HFFc6 (cell line): ENCODE measurements at regions not wholly inside any gene's neighbourhood (a gene's known extent, or its start where the extent isn't known, plus 50 kb on each side); places are given as distances from the start of the nearest gene placed in this dataset.

Source experiments
- DNase-seq: peaks from one replicate; pipeline ENCODE4 v3.0.0-alpha.2; 2018
- H3K27ac Mint-ChIP-seq: 2 replicates; pipeline ENCODE4 v1.8.0; 2020; ENCODE audit warnings: mild to moderate bottlenecking, mixed read lengths
- H3K27me3 Mint-ChIP-seq: 2 replicates; pipeline ENCODE4 v1.8.0; 2021; ENCODE audit warnings: mild to moderate bottlenecking, moderate library complexity, mixed read lengths; ENCODE audit not compliant: insufficient read depth
- H3K36me3 Mint-ChIP-seq: 2 replicates; pipeline ENCODE4 v1.8.0; 2021; ENCODE audit warnings: low read depth, mixed read lengths
- H3K4me1 Mint-ChIP-seq: 2 replicates; pipeline ENCODE4 v1.8.0; 2020; ENCODE audit warnings: low read depth, mixed read lengths
- H3K4me3 Mint-ChIP-seq: 2 replicates; pipeline ENCODE4 v1.8.0; 2020; ENCODE audit warnings: mild to moderate bottlenecking, moderate library complexity, mixed read lengths
- H3K9me3 Mint-ChIP-seq: 2 replicates; pipeline ENCODE4 v1.8.0; 2020; ENCODE audit warnings: mild to moderate bottlenecking, mixed read lengths
- CTCF ChIP-seq: fragments of 200-600 bp; sonication (generic); IDR thresholded peaks from 2 replicates; pipeline ENCODE4 v1.5.0; 2021; ENCODE audit warnings: antibody characterized with exemption, mild to moderate bottlenecking

- Mint-ChIP-seq H3K4me1 (peaks cover 5% of the 10 kb centered on the region; the same call in 1 of the 2 replicates), H3K27me3 (peaks cover 32% of the 10 kb centered on the region), H3K36me3 (no peaks in the 10 kb centered on the region), H3K4me3 (no peak overlapping the region), H3K9me3 (no peaks in the 10 kb centered on the region), H3K27ac (no peak overlapping the region)
- no peak for TF ChIP-seq CTCF
- no peak for DNase-seq
Observed at GRCh38 chr2:180061546-180061945, 54.4 kb upstream of the CWC22 start.

GRCh38 chr2:180061085-180061484, 54.0 kb upstream of the CWC22 start:
- no peak overlapping the region for H3K4me3 Mint-ChIP-seq
- no peak for DNase-seq

GRCh38 chr2:180058993-180059392, 51.9 kb upstream of the CWC22 start:
- Mint-ChIP-seq H3K4me3 (no peak overlapping the region), H3K9me3 (no peaks in the 10 kb centered on the region), H3K27ac (no peak overlapping the region), H3K36me3 (no peaks in the 10 kb centered on the region), H3K4me1 (peaks cover 6% of the 10 kb centered on the region; the same call in 1 of the 2 replicates), H3K27me3 (peaks cover 30% of the 10 kb centered on the region)
- no peak for TF ChIP-seq CTCF
- DNase-seq: no peak

More at GRCh38 chr2:180061085-180061484, 54.0 kb upstream of the CWC22 start:
- no peak for TF ChIP-seq CTCF
- H3K4me1 Mint-ChIP-seq: peaks cover 6% of the 10 kb centered on the region; the same call in 1 of the 2 replicates
- H3K9me3 Mint-ChIP-seq: no peaks in the 10 kb centered on the region
- no peak overlapping the region for H3K27ac Mint-ChIP-seq
- H3K27me3 Mint-ChIP-seq: peaks cover 32% of the 10 kb centered on the region
- no peaks in the 10 kb centered on the region for H3K36me3 Mint-ChIP-seq

GRCh38 chr2:180057706-180058412, 50.8 kb upstream of the CWC22 start:
- Mint-ChIP-seq H3K27me3 (peaks cover 36% of the 10 kb centered on the region), H3K36me3 (no peaks in the 10 kb centered on the region), H3K4me1 (peaks cover 6% of the 10 kb centered on the region; the same call in 1 of the 2 replicates), H3K27ac (no peak overlapping the region), H3K4me3 (no peak overlapping the region), H3K9me3 (no peaks in the 10 kb centered on the region)
- no peak for DNase-seq
- no peak for TF ChIP-seq CTCF
